AG04450 (cell line): ENCODE measurements at regions not wholly inside any gene's neighbourhood (a gene's known extent, or its start where the extent isn't known, plus 50 kb on each side); places are given as distances from the start of the nearest gene placed in this dataset.
A peak's percentile ranks its signal among the peaks of the same experiment; 100 is the strongest.

Experiments used
- CTCF ChIA-PET: fragments of 300-600, 350-600 bp; formaldehyde crosslinking; extraction: SDS; loops from one replicate; lab custom pipeline; 2022; ENCODE audit warnings: antibody characterized with exemption, inconsistent platforms; lab: Charles Lee
- POLR2A ChIA-PET: fragments of 350-600 bp; formaldehyde crosslinking; extraction: SDS; loops from one replicate; lab custom pipeline; 2021; ENCODE audit warnings: antibody characterized with exemption, inconsistent platforms; lab: Yijun Ruan, JAX
- DNase-seq: peaks from one replicate; pipeline ENCODE4 v3.0.0-alpha.2; 2011; ENCODE audit warnings: low read depth, low spot score
- H3K27ac ChIP-seq: one replicate; pipeline ENCODE4 v1.5.1; 2012; ENCODE audit warnings: low read depth, low read length, control low read depth
- H3K27me3 ChIP-seq: one replicate; pipeline ENCODE4 v1.6.0; 2012; ENCODE audit warnings: low read length; ENCODE audit not compliant: control insufficient read depth, insufficient read depth
- H3K4me3 ChIP-seq: 2 replicates; pipeline ENCODE4 v1.5.1; 2011; ENCODE audit warnings: mild to moderate bottlenecking, low read depth, low read length, control low read depth
- H3K9me3 ChIP-seq: 2 replicates; pipeline ENCODE4 v1.5.1; 2012; ENCODE audit warnings: low read length; ENCODE audit not compliant: control insufficient read depth, insufficient read depth
- CTCF ChIP-seq: IDR thresholded peaks from 2 replicates; pipeline ENCODE4 v1.5.1; 2011; ENCODE audit warnings: low read depth, low read length, control low read depth, inconsistent platforms

- no peak for DNase-seq
- Histone ChIP-seq H3K9me3 (no peaks in the 10 kb centered on the region), H3K4me3 (no peak overlapping the region), H3K27me3 (no peaks in the 10 kb centered on the region), H3K27ac (no peak overlapping the region)
- POLR2A ChIA-PET: no interaction called here
- TF ChIP-seq CTCF: no peak
- CTCF ChIA-PET: interaction anchor here (0.8 to 1.7 kb wide), 2 partner anchors 11 to 206 kb away, joined by 3 read pairs; no protein-coding TSS in a partner anchor
These were observed 405.9 kb upstream of the LMCD1 start for GRCh38 chr3:8095724-8096123.

GRCh38 chr3:8097690-8098089, 403.9 kb upstream of the LMCD1 start:
- H3K9me3 ChIP-seq: no peaks in the 10 kb centered on the region
- ChIA-PET POLR2A (no interaction called here), CTCF (no interaction called here)
- no peak for DNase-seq
- H3K27me3 ChIP-seq: no peaks in the 10 kb centered on the region
- H3K27ac ChIP-seq: no peak overlapping the region
- TF ChIP-seq CTCF: no peak
- no peak overlapping the region for H3K4me3 ChIP-seq

- ChIA-PET CTCF (no interaction called here), POLR2A (no interaction called here)
- Histone ChIP-seq H3K27ac (no peak overlapping the region), H3K9me3 (no peaks in the 10 kb centered on the region), H3K27me3 (no peaks in the 10 kb centered on the region), H3K4me3 (no peak overlapping the region)
- no peak for DNase-seq
- TF ChIP-seq CTCF: no peak
These were observed 397.7 kb upstream of the LMCD1 start for GRCh38 chr3:8103954-8104353.

GRCh38 chr3:8106921-8107320, 394.7 kb upstream of the LMCD1 start:
- Histone ChIP-seq H3K27me3 (no peaks in the 10 kb centered on the region), H3K9me3 (no peaks in the 10 kb centered on the region), H3K4me3 (no peak overlapping the region), H3K27ac (no peak overlapping the region)
- CTCF ChIA-PET: interaction anchor here (0.7 kb wide), 1 partner anchor 11 kb away, joined by 3 read pairs; no protein-coding TSS in a partner anchor
- no peak for TF ChIP-seq CTCF
- POLR2A ChIA-PET: no interaction called here
- DNase-seq: no peak

- TF ChIP-seq CTCF: peak; percentile 55
- ChIA-PET CTCF (interaction anchor here (1.2 kb wide), 2 partner anchors 9 to 158 kb away, joined by 3 to 6 read pairs; no protein-coding TSS in a partner anchor), POLR2A (no interaction called here)
- Histone ChIP-seq H3K4me3 (no peak overlapping the region), H3K27ac (no peak overlapping the region), H3K27me3 (no peaks in the 10 kb centered on the region), H3K9me3 (no peaks in the 10 kb centered on the region)
- peak; percentile 2 for DNase-seq
These were observed 390.4 kb upstream of the LMCD1 start for GRCh38 chr3:8110966-8111798.
